NCI-H1436 (cell line): ENCODE measurements at regions not wholly inside any gene's neighbourhood (a gene's known extent, or its start where the extent isn't known, plus 50 kb on each side); places are given as distances from the start of the nearest gene placed in this dataset.

Experiments used
- DNase-seq: peaks from one replicate; lab custom pipeline; 2025; lab: John Stamatoyannopoulos, UW

- no peak for DNase-seq
Observed at GRCh38 chr18:4638680-4639079, 183.6 kb upstream of the DLGAP1 start.

GRCh38 chr18:4637876-4638275, 182.8 kb upstream of the DLGAP1 start:
- no peak for DNase-seq

- DNase-seq: no peak
Observed at GRCh38 chr18:4636967-4637366, 181.9 kb upstream of the DLGAP1 start.

- no peak for DNase-seq
Observed at GRCh38 chr18:4631239-4631638, 176.1 kb upstream of the DLGAP1 start.

GRCh38 chr18:4605212-4605611, 150.1 kb upstream of the DLGAP1 start:
- DNase-seq: no peak

- no peak for DNase-seq
Observed at GRCh38 chr18:4603955-4604354, 148.8 kb upstream of the DLGAP1 start.

- DNase-seq: no peak
Observed at GRCh38 chr18:4599312-4599711, 144.2 kb upstream of the DLGAP1 start.

- no peak for DNase-seq
Observed at GRCh38 chr18:4597301-4597700, 142.2 kb upstream of the DLGAP1 start.

- DNase-seq: no peak
Observed at GRCh38 chr18:4593895-4594294, 138.8 kb upstream of the DLGAP1 start.

GRCh38 chr18:4593459-4593858, 138.4 kb upstream of the DLGAP1 start:
- DNase-seq: no peak

- no peak for DNase-seq
Observed at GRCh38 chr18:4589056-4589800, 134.1 kb upstream of the DLGAP1 start.

- DNase-seq: no peak
Observed at GRCh38 chr18:4587204-4587603, 132.1 kb upstream of the DLGAP1 start.

- no peak for DNase-seq
Observed at GRCh38 chr18:4586731-4587130, 131.6 kb upstream of the DLGAP1 start.

- DNase-seq: no peak
Observed at GRCh38 chr18:4582431-4583335, 127.6 kb upstream of the DLGAP1 start.

- no peak for DNase-seq
Observed at GRCh38 chr18:4581966-4582365, 126.9 kb upstream of the DLGAP1 start.

GRCh38 chr18:4578449-4578848, 123.3 kb upstream of the DLGAP1 start:
- no peak for DNase-seq

- no peak for DNase-seq
Observed at GRCh38 chr18:4573735-4574134, 118.6 kb upstream of the DLGAP1 start.

- DNase-seq: no peak
Observed at GRCh38 chr18:4557502-4557901, 102.4 kb upstream of the DLGAP1 start.

GRCh38 chr18:4551001-4551360, 95.9 kb upstream of the DLGAP1 start:
- DNase-seq: no peak

- no peak for DNase-seq
Observed at GRCh38 chr18:4549164-4549872, 94.2 kb upstream of the DLGAP1 start.

GRCh38 chr18:4547126-4547525, 92.0 kb upstream of the DLGAP1 start:
- DNase-seq: no peak

- no peak for DNase-seq
Observed at GRCh38 chr18:4544142-4544541, 89.0 kb upstream of the DLGAP1 start.

GRCh38 chr18:4543711-4544110, 88.6 kb upstream of the DLGAP1 start:
- no peak for DNase-seq
